ENCODE measurements at regions not wholly inside any gene's neighbourhood (a gene's known extent, or its start where the extent isn't known, plus 50 kb on each side); places are given as distances from the start of the nearest gene placed in this dataset.

- no peak for TF ChIP-seq POLR2A (IDR thresholded peaks at IDR 0.05)
- TF ChIP-seq, protein P1, sequence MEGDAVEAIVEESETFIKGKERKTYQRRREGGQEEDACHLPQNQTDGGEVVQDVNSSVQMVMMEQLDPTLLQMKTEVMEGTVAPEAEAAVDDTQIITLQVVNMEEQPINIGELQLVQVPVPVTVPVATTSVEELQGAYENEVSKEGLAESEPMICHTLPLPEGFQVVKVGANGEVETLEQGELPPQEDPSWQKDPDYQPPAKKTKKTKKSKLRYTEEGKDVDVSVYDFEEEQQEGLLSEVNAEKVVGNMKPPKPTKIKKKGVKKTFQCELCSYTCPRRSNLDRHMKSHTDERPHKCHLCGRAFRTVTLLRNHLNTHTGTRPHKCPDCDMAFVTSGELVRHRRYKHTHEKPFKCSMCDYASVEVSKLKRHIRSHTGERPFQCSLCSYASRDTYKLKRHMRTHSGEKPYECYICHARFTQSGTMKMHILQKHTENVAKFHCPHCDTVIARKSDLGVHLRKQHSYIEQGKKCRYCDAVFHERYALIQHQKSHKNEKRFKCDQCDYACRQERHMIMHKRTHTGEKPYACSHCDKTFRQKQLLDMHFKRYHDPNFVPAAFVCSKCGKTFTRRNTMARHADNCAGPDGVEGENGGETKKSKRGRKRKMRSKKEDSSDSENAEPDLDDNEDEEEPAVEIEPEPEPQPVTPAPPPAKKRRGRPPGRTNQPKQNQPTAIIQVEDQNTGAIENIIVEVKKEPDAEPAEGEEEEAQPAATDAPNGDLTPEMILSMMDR (IDR thresholded peaks at IDR 0.05): no peak
- DNase-seq (ENCODE audit: low spot score in 2 of 2): no peak
- intact Hi-C loops (cut with DNase I; ENCODE audit: low total_unique reads): no loop called here
- 83 to 85% methylated on average over 4 of the region's 4 CpGs for WGBS, 2 donors
- no peak overlapping the region for H3K4me3 ChIP-seq (ENCODE audit: low read depth, poor library complexity, severe bottlenecking)
Observed at GRCh38 chr3:69605867-69606266, 133.4 kb upstream of the MITF start.

GRCh38 chr3:69604735-69605450 is 134.4 kb upstream of the MITF start:
- DNase-seq (ENCODE audit: low spot score in 2 of 2): no peak
- TF ChIP-seq POLR2A (IDR thresholded peaks at IDR 0.05): no peak
- TF ChIP-seq, protein P1 (IDR thresholded peaks at IDR 0.05): no peak
- 88 to 93% methylated on average over 8 of the region's 8 CpGs for WGBS, 2 donors
- H3K4me3 ChIP-seq (ENCODE audit: low read depth, poor library complexity, severe bottlenecking): no peak overlapping the region
- intact Hi-C loops (cut with DNase I; ENCODE audit: low total_unique reads): no loop called here

DNA sequence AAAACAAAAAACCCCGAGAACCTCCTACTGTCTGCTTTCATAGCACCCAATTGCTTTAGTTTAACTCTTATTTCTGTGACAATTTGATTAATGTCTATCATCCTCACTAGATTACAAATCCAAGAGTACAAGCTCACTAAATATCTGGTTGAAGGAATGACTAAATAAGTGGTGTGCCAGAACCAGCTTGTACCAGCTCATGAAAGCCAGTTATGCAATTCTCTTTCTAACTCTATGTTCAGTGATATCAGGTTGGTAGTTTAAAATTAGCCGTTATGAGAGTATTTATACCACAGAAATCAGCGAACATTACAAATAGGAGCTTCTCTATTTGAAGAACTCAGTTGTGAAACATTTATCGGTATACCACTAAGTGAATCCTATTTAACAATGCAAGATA is 137.2 kb upstream of the MITF start:
- TF ChIP-seq POLR2A (IDR thresholded peaks at IDR 0.05): no peak
- TF ChIP-seq, protein P1 (IDR thresholded peaks at IDR 0.05): no peak
- intact Hi-C loops (cut with DNase I; ENCODE audit: low total_unique reads): no loop called here
- DNase-seq (ENCODE audit: low spot score in 2 of 2): no peak
- 92 to 93% methylated on average over 4 of the region's 4 CpGs for WGBS, 2 donors
- H3K4me3 ChIP-seq (ENCODE audit: low read depth, poor library complexity, severe bottlenecking): no peak overlapping the region

DNA sequence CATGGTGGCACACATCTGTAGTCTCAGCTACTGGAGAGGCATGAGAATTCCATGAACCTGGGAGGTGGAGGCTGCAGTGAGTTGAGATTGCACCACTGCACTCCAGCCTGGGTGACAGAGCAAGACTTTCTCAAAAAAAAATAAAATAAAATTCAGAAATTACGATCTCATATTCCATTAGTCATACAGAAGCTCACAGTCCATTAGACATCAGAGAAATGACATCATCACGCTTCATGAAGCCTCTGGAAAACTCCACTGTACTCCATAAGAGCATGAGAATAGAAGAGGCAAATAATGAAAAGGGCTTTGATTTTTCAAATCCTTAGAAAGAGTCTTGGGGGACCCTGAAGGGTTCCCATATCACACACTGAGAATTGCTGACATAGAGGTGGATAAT is 145.0 kb upstream of the MITF start:
- DNase-seq (ENCODE audit: low spot score in 2 of 2): no peak
- TF ChIP-seq, protein P1 (IDR thresholded peaks at IDR 0.05): no peak
- TF ChIP-seq POLR2A (IDR thresholded peaks at IDR 0.05): no peak
- WGBS, 2 donors: 92 to 97% methylated on average over 2 of the region's 2 CpGs
- no peak overlapping the region for H3K4me3 ChIP-seq (ENCODE audit: low read depth, poor library complexity, severe bottlenecking)
- intact Hi-C loops (cut with DNase I; ENCODE audit: low total_unique reads): no loop called here

DNA sequence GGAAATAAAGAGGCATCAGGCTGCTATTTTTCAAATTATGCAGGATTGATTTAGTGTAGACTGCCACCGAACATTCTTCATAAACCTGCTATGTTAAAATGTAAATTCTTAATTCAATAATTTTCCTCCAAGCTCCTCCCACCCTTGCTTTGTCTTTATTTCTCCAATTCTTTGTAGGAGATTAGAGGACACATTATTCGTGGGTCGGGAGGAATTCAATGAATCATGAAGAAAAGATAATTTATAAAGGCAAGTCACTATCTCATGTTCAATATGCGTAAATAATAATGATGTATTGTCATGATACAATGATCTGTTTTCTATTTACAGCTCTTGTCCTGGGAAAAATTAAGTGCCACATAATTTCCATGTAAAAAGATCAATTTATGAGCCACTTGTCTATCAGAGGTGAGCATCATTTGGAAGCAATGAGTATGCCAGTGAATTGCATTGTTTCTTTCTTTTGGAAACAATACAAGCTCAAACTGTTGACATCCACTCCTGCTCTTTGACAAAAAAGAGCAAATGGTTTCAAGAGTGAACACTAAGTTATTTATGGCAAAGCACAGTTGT is 148.0 kb upstream of the MITF start:
- DNase-seq (ENCODE audit: low spot score in 2 of 2): no peak
- no peak overlapping the region for H3K4me3 ChIP-seq (ENCODE audit: low read depth, poor library complexity, severe bottlenecking)
- intact Hi-C loops (cut with DNase I; ENCODE audit: low total_unique reads): no loop called here
- TF ChIP-seq POLR2A (IDR thresholded peaks at IDR 0.05): no peak
- TF ChIP-seq, protein P1 (IDR thresholded peaks at IDR 0.05): no peak
- 67 to 75% methylated on average over 4 of the region's 4 CpGs for WGBS, 2 donors

GRCh38 chr3:69590111-69590510 is 149.2 kb upstream of the MITF start:
- no peak for DNase-seq (ENCODE audit: low spot score in 2 of 2)
- TF ChIP-seq, protein P1 (IDR thresholded peaks at IDR 0.05): no peak
- H3K4me3 ChIP-seq (ENCODE audit: low read depth, poor library complexity, severe bottlenecking): no peak overlapping the region
- intact Hi-C loops (cut with DNase I; ENCODE audit: low total_unique reads): no loop called here
